HCT116 (cell line): ENCODE measurements at regions not wholly inside any gene's neighbourhood (a gene's known extent, or its start where the extent isn't known, plus 50 kb on each side); places are given as distances from the start of the nearest gene placed in this dataset.

Experiments
- ATAC-seq: fragments of 200-7000 bp; cut with Tn5 transposase; 2 replicates; pipeline ENCODE4 v1.9.1; 2020; ENCODE audit warnings: mild to moderate bottlenecking, moderate library complexity
- BruUV-seq: library from RNA; stranded (reverse); fragments of 400-500 nt; replicated peaks from 2 replicates; lab custom pipeline; 2021; lab: Mats Ljungman, UMichigan
- CTCF ChIA-PET: fragments of 300-600 bp; sonication (Branson Sonifier 250); formaldehyde crosslinking; loops from one replicate; lab custom pipeline; 2021; ENCODE audit warnings: antibody characterized with exemption; lab: Charles Lee
- POLR2A ChIA-PET: fragments of 300-600, 350-600 bp; sonication (Branson Sonifier 250); formaldehyde crosslinking; loops from one replicate; lab custom pipeline; 2021; ENCODE audit warnings: antibody characterized with exemption; lab: Charles Lee
- RAD21 ChIA-PET, 2 experiments: fragments of 300-600 bp; sonication (Branson Sonifier 250); formaldehyde crosslinking; loops; one replicate each; lab custom pipeline; 2023; ENCODE audit warnings: low total read pairs in 2 of 2; ENCODE audit not compliant: uncharacterized antibody in 2 of 2, unreplicated experiment in 2 of 2, low non-redundant PET in 1 of 2; lab: Charles Lee
- DNase-seq: peaks from one replicate; pipeline ENCODE4 v3.0.0-alpha.2; 2010; ENCODE audit warnings: low read depth, low spot score
- H2AFZ ChIP-seq: fragments of 200-600 bp; shearing (Covaris generic), sonication (generic); 2 replicates; pipeline ENCODE4 v1.6.1; 2017; ENCODE audit warnings: low read depth, mixed run types, mixed read lengths, antibody characterized with exemption, low read length; ENCODE audit not compliant: poor library complexity, severe bottlenecking
- H3K27ac ChIP-seq: 2 replicates; pipeline ENCODE4 v1.5.1; 2012; ENCODE audit warnings: low read depth, low read length
- H3K27me3 ChIP-seq: fragments of 200-600 bp; sonication (generic); 2 replicates; pipeline ENCODE4 v1.6.1; 2016; ENCODE audit warnings: mixed run types, low read length, mixed read lengths; ENCODE audit not compliant: insufficient read depth
- H3K36me3 ChIP-seq, 2 experiments: fragments of 200-500 bp in 1 of 2; fragments of 200-600 bp in 1 of 2; sonication (Bioruptor generic) in 1 of 2; sonication (generic) in 1 of 2; 2 replicates each; pipeline versions ENCODE4 v1.5.1 to v1.6.1; 2014 to 2016; ENCODE audit warnings: low read length in 2 of 2, inconsistent platforms in 1 of 2, mixed read lengths in 1 of 2, mixed run types in 1 of 2; ENCODE audit not compliant: insufficient read depth in 2 of 2, control insufficient read depth in 1 of 2
- H3K4me1 ChIP-seq, 2 experiments: fragments of 200-600 bp in 1 of 2; sonication (generic) in 1 of 2; 2 replicates each; pipeline versions ENCODE4 v1.5.1 to v1.6.1; 2012 to 2017; ENCODE audit warnings: low read length in 2 of 2, inconsistent platforms in 1 of 2, mild to moderate bottlenecking in 1 of 2, mixed read lengths in 1 of 2, mixed run types in 1 of 2, moderate library complexity in 1 of 2; ENCODE audit not compliant: insufficient read depth in 2 of 2, control insufficient read depth in 1 of 2
- H3K4me2 ChIP-seq: fragments of 200-600 bp; sonication (generic); 2 replicates; pipeline ENCODE4 v1.6.1; 2017; ENCODE audit warnings: mixed run types, low read length, mixed read lengths
- H3K4me3 ChIP-seq, 2 experiments: fragments of 200-600 bp in 1 of 2; sonication (generic) in 1 of 2; replicated peaks in 1 of 2; 2 replicates each; pipeline ENCODE4 v1.5.1; 2011 to 2016; ENCODE audit warnings: low read length in 2 of 2, control low read depth in 1 of 2, low read depth in 1 of 2, mild to moderate bottlenecking in 1 of 2, mixed read lengths in 1 of 2, mixed run types in 1 of 2
- H3K79me2 ChIP-seq: fragments of 200-600 bp; sonication (generic); 2 replicates; pipeline ENCODE4 v1.6.1; 2017; ENCODE audit warnings: mild to moderate bottlenecking, mixed run types, low read length, moderate library complexity, mixed read lengths; ENCODE audit not compliant: insufficient read depth
- H3K9ac ChIP-seq: fragments of 200-600 bp; sonication (generic); 2 replicates; pipeline ENCODE4 v1.6.1; 2016; ENCODE audit warnings: low read length, mixed read lengths
- H3K9me2 ChIP-seq: fragments of 200-600 bp; sonication (generic), shearing (Covaris generic); 2 replicates; pipeline ENCODE4 v1.6.1; 2017; ENCODE audit warnings: mixed run types, mild to moderate bottlenecking, moderate library complexity; ENCODE audit not compliant: insufficient read depth
- H3K9me3 ChIP-seq, 2 experiments: fragments of 200-500 bp in 1 of 2; fragments of 200-600 bp in 1 of 2; sonication (Bioruptor generic) in 1 of 2; sonication (generic) in 1 of 2; 2 replicates each; pipeline ENCODE4 v1.6.1; 2014 to 2017; ENCODE audit warnings: low read length in 2 of 2, mixed read lengths in 2 of 2, inconsistent platforms in 1 of 2, low read depth in 1 of 2, mild to moderate bottlenecking in 1 of 2, mixed run types in 1 of 2, moderate library complexity in 1 of 2; ENCODE audit not compliant: control insufficient read depth in 1 of 2, insufficient read depth in 1 of 2
- H4K20me1 ChIP-seq: fragments of 200-600 bp; sonication (generic), shearing (Covaris generic); 2 replicates; pipeline ENCODE4 v1.6.1; 2017; ENCODE audit warnings: mixed run types, mild to moderate bottlenecking, moderate library complexity; ENCODE audit not compliant: insufficient read depth
- CBX3 ChIP-seq: IDR thresholded peaks from 2 replicates; pipeline ENCODE4 v1.6.1; 2012; ENCODE audit warnings: low read depth
- CEBPB ChIP-seq: IDR thresholded peaks from 2 replicates; pipeline ENCODE4 v1.6.1; 2012; ENCODE audit warnings: low read depth
- ELF1 ChIP-seq: IDR thresholded peaks from 2 replicates; pipeline ENCODE4 v1.6.1; 2012; ENCODE audit warnings: low read depth, borderline replicate concordance
- EZH2 ChIP-seq: fragments of 200-600 bp; sonication (generic); IDR thresholded peaks from 2 replicates; pipeline ENCODE4 v1.6.1; 2017; ENCODE audit warnings: antibody characterized with exemption, mixed run types
- EZH2phosphoT487 ChIP-seq: fragments of 200-600 bp; IDR thresholded peaks from 2 replicates; pipeline ENCODE4 v1.6.1; 2018; ENCODE audit warnings: antibody characterized with exemption, borderline replicate concordance
- FOSL1 ChIP-seq: IDR thresholded peaks from 2 replicates; pipeline ENCODE4 v1.6.1; 2012; ENCODE audit warnings: low read depth
- POLR2A ChIP-seq: IDR thresholded peaks from 2 replicates; pipeline ENCODE4 v1.7.0; 2011; ENCODE audit warnings: borderline replicate concordance; ENCODE audit not compliant: insufficient read depth, insufficient read length; ENCODE audit errors: extremely low read depth
- RAD21 ChIP-seq: IDR thresholded peaks from 2 replicates; pipeline ENCODE4 v1.6.1; 2012; ENCODE audit warnings: low read depth, mild to moderate bottlenecking
- SIN3A ChIP-seq: IDR thresholded peaks from 2 replicates; pipeline ENCODE4 v1.6.1; 2012; ENCODE audit warnings: low read depth
- SP1 ChIP-seq: IDR thresholded peaks from 2 replicates; pipeline ENCODE4 v1.6.1; 2012; ENCODE audit warnings: low read depth
- SRF ChIP-seq: IDR thresholded peaks from 2 replicates; pipeline ENCODE4 v1.6.1; 2012; ENCODE audit warnings: low read depth
- ZFX ChIP-seq: fragments of 450-650 bp; IDR thresholded peaks from 2 replicates; pipeline ENCODE4 v1.6.1; 2017
- ZNF274 ChIP-seq: fragments of 200-500 bp; sonication (Bioruptor generic); IDR thresholded peaks from 2 replicates; pipeline ENCODE4 v1.6.1; 2014; ENCODE audit warnings: mild to moderate bottlenecking, low read depth, low read length, inconsistent platforms
- intact Hi-C: fragments of 100-400 bp; cut with micrococcal nuclease; formaldehyde crosslinking; loops from 2 replicates; pipeline ENCODE4 v1.10.0; 2022
- TF ChIP-seq, protein P1 (sequence below): IDR thresholded peaks from 2 replicates; pipeline ENCODE4 v1.6.1; 2011; ENCODE audit warnings: mild to moderate bottlenecking, low read length, moderate library complexity; ENCODE audit not compliant: insufficient replicate concordance; ENCODE audit errors: extremely low read depth
- TF ChIP-seq, protein P2 (sequence below): IDR thresholded peaks from 2 replicates; pipeline ENCODE4 v1.6.1; 2012
- TF ChIP-seq, protein P3 (sequence below): IDR thresholded peaks from 2 replicates; pipeline ENCODE4 v1.6.1; 2012
- TF ChIP-seq, protein P4 (sequence below), 3 experiments: fragments of 200-600 bp in 1 of 3; sonication (generic) in 1 of 3; IDR thresholded peaks in 2 of 3; conservative IDR thresholded peaks in 1 of 3; 2 replicates each; pipeline ENCODE4 v1.5.1; 2012 to 2017; ENCODE audit warnings: low read depth in 2 of 3, low read length in 2 of 3, antibody characterized with exemption in 1 of 3, borderline replicate concordance in 1 of 3, control low read depth in 1 of 3, mild to moderate bottlenecking in 1 of 3, mixed read lengths in 1 of 3, mixed run types in 1 of 3, moderate library complexity in 1 of 3; ENCODE audit not compliant: insufficient read depth in 1 of 3

DNA sequence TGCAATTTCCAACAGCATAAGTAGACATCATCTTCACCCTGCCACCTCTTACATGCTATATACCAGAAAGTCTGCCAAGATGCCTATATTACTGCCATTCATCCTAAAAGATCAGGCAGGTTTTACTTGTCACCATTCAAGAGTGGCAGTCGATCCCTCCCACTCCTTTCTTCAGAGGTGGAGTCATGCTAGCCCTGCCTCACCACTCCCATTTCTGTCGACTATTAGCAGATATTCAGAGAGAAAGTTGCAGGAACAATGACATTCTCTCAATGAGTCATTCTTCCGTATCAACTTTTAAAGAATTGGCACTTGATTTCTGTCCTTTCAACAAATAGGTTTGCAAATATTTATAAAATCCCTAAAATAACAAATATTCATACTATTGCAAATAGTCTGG, 1060.1 kb downstream of the ADGRL3 start:
- POLR2A ChIA-PET: no interaction called here
- DNase-seq: no peak
- Histone ChIP-seq H3K79me2 (no peaks in the 10 kb centered on the region), H3K9me3 (peaks cover 0 to 41% of the 10 kb centered on the region in 2 experiments; a peak in 2 of 4 replicates), H3K36me3 (no peaks in the 10 kb centered on the region), H3K9me2 (no peaks in the 10 kb centered on the region), H3K4me3 (no peak overlapping the region), H3K9ac (no peak overlapping the region), H3K4me2 (no peak overlapping the region), H3K27me3 (no peaks in the 10 kb centered on the region), H3K4me1 (no peaks in the 10 kb centered on the region), H2AFZ (no peak overlapping the region), H4K20me1 (no peaks in the 10 kb centered on the region), H3K27ac (no peak overlapping the region)
- no TSS peak for BruUV-seq
- RAD21 ChIA-PET: no interaction called here
- intact Hi-C loops: no loop called here
- TF ChIP-seq ZNF274: no peak
- CTCF ChIA-PET: no interaction called here
- ATAC-seq: no peak

DNA sequence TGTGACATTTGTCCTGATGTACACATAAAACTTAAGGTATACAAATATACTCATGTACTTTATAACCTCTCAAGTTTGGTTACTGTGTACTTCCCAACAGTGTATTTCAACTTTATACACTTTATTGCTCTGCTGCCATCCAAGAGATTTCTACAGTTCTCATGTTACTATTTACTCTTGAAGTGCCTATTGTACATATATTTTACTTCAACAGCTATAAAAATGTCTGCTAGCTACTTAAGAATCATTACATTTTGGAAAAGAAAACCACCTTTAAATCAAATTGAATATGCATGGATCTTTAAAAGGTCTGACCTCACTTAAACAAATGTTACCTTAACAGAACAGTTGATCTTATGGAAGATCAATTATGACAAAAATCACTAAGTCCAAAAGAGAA, 1056.4 kb downstream of the ADGRL3 start:
- no peak overlapping the region for H2AFZ ChIP-seq
- no peaks in the 10 kb centered on the region for H3K79me2 ChIP-seq
- no peak overlapping the region for H3K27ac ChIP-seq
- POLR2A ChIA-PET: no interaction called here
- H3K36me3 ChIP-seq: no peaks in the 10 kb centered on the region
- no peak overlapping the region for H3K4me3 ChIP-seq
- intact Hi-C loops: no loop called here
- RAD21 ChIA-PET: no interaction called here
- no peaks in the 10 kb centered on the region for H3K9me2 ChIP-seq
- no peak overlapping the region for H3K9ac ChIP-seq
- no peaks in the 10 kb centered on the region for H4K20me1 ChIP-seq
- ATAC-seq: no peak
- H3K4me1 ChIP-seq: no peaks in the 10 kb centered on the region
- no peaks in the 10 kb centered on the region for H3K27me3 ChIP-seq
- H3K4me2 ChIP-seq: no peak overlapping the region
- no peak for DNase-seq
- BruUV-seq: no TSS peak
- CTCF ChIA-PET: no interaction called here
- peaks cover 10 to 24% of the 10 kb centered on the region in 2 experiments; a peak in 2 of 4 replicates for H3K9me3 ChIP-seq
- no peak for TF ChIP-seq ELF1
- TF ChIP-seq, protein P1, sequence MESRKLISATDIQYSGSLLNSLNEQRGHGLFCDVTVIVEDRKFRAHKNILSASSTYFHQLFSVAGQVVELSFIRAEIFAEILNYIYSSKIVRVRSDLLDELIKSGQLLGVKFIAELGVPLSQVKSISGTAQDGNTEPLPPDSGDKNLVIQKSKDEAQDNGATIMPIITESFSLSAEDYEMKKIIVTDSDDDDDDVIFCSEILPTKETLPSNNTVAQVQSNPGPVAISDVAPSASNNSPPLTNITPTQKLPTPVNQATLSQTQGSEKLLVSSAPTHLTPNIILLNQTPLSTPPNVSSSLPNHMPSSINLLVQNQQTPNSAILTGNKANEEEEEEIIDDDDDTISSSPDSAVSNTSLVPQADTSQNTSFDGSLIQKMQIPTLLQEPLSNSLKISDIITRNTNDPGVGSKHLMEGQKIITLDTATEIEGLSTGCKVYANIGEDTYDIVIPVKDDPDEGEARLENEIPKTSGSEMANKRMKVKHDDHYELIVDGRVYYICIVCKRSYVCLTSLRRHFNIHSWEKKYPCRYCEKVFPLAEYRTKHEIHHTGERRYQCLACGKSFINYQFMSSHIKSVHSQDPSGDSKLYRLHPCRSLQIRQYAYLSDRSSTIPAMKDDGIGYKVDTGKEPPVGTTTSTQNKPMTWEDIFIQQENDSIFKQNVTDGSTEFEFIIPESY: no peak
- no peak for TF ChIP-seq EZH2phosphoT487
- TF ChIP-seq, protein P2, sequence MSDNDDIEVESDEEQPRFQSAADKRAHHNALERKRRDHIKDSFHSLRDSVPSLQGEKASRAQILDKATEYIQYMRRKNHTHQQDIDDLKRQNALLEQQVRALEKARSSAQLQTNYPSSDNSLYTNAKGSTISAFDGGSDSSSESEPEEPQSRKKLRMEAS: no peak
- TF ChIP-seq, protein P3, sequence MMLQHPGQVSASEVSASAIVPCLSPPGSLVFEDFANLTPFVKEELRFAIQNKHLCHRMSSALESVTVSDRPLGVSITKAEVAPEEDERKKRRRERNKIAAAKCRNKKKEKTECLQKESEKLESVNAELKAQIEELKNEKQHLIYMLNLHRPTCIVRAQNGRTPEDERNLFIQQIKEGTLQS: no peak
- TF ChIP-seq SRF: no peak
- no peak for TF ChIP-seq ZFX
- TF ChIP-seq POLR2A: no peak
- no peak for TF ChIP-seq SP1
- TF ChIP-seq, protein P4, sequence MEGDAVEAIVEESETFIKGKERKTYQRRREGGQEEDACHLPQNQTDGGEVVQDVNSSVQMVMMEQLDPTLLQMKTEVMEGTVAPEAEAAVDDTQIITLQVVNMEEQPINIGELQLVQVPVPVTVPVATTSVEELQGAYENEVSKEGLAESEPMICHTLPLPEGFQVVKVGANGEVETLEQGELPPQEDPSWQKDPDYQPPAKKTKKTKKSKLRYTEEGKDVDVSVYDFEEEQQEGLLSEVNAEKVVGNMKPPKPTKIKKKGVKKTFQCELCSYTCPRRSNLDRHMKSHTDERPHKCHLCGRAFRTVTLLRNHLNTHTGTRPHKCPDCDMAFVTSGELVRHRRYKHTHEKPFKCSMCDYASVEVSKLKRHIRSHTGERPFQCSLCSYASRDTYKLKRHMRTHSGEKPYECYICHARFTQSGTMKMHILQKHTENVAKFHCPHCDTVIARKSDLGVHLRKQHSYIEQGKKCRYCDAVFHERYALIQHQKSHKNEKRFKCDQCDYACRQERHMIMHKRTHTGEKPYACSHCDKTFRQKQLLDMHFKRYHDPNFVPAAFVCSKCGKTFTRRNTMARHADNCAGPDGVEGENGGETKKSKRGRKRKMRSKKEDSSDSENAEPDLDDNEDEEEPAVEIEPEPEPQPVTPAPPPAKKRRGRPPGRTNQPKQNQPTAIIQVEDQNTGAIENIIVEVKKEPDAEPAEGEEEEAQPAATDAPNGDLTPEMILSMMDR (IDR thresholded peaks at IDR 0.05 in 2 of 3, conservative IDR thresholded peaks at IDR 0.05 in 1 of 3; ENCODE audit: borderline replicate concordance in 1 of 3, insufficient read depth in 1 of 3, low read depth in 2 of 3, low read length in 2 of 3): no peak
- TF ChIP-seq CEBPB: no peak
- no peak for TF ChIP-seq FOSL1
- no peak for TF ChIP-seq EZH2
- TF ChIP-seq SIN3A: no peak
- TF ChIP-seq RAD21: no peak
- TF ChIP-seq CBX3: no peak
